Vagina (tissue), 2 donors: ENCODE measurements at regions not wholly inside any gene's neighbourhood (a gene's known extent, or its start where the extent isn't known, plus 50 kb on each side); places are given as distances from the start of the nearest gene placed in this dataset.

Experiments
- CTCF ChIP-seq, 3 experiments: fragments of 450-650 bp in 2 of 3; fragments of 200-600 bp in 1 of 3; sonication (generic) in 1 of 3; IDR thresholded peaks; one replicate each; pipeline ENCODE4 v1.5.1; 2017 to 2019; ENCODE audit warnings: antibody characterized with exemption in 3 of 3, mild to moderate bottlenecking in 2 of 3, moderate library complexity in 2 of 3
- POLR2A ChIP-seq, 2 donors: fragments of 450-650 bp; IDR thresholded peaks; one replicate each; pipeline ENCODE4 v1.6.1; 2017; ENCODE audit warnings: antibody characterized with exemption in 2 of 2, mild to moderate bottlenecking in 2 of 2, moderate library complexity in 2 of 2

GRCh38 chr4:108555701-108556100 lies 64.7 kb upstream of the RPL34 start:
- TF ChIP-seq CTCF (IDR thresholded peaks at IDR 0.05), result no peak
- no peak for TF ChIP-seq POLR2A (IDR thresholded peaks at IDR 0.05)
